CD4-positive, alpha-beta T cell treated with Interleukin-17A for 1 hour (primary cell): ENCODE measurements at regions not wholly inside any gene's neighbourhood (a gene's known extent, or its start where the extent isn't known, plus 50 kb on each side); places are given as distances from the start of the nearest gene placed in this dataset.
"Not testable (repeated sequence)": the region's sequence is repeated elsewhere in the genome, so short reads cannot be mapped to it uniquely, and the experiment has no call there.

Experiments used
- DNase-seq: peaks from one replicate; pipeline ENCODE4 v3.0.0-alpha.2; 2020

DNA sequence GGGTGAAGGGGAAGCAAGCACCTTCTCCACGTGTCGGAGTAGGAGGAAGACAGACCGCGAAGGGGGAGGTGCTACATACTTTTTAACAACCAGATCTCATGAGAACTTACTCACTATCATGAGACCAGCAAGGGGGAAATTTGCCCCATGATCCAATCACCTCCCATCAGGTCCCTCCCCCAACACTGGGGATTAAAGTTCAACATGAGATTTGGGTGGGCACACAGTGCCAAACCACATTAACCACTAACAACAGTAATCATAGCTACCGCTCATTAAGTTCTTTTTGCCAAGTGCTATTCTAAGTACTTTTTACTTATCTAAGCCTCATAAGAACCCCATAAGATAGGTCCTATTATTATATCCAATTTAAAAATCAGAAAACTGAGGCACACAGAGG is 450.5 kb upstream of the DDI1 start:
- DNase-seq, result no peak

DNA sequence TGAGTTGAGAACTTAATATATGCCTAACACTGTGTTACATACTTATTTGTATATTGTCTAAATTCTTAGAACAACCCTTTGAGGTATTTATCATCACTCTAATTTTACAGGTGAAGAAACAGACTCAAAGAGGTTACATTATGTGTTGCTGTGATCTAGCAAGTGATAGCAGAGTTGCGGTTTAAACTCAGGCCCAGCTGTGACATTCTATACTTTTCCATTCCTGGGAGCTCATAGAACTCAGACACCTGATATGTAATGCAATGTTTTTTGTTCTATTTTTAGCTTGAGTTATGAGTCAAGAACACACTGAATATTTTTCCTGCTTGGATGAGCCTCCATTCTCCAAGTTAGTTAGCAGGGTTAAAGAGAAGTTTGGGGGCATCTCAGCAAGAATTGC is 449.7 kb upstream of the DDI1 start:
- no peak for DNase-seq

DNA sequence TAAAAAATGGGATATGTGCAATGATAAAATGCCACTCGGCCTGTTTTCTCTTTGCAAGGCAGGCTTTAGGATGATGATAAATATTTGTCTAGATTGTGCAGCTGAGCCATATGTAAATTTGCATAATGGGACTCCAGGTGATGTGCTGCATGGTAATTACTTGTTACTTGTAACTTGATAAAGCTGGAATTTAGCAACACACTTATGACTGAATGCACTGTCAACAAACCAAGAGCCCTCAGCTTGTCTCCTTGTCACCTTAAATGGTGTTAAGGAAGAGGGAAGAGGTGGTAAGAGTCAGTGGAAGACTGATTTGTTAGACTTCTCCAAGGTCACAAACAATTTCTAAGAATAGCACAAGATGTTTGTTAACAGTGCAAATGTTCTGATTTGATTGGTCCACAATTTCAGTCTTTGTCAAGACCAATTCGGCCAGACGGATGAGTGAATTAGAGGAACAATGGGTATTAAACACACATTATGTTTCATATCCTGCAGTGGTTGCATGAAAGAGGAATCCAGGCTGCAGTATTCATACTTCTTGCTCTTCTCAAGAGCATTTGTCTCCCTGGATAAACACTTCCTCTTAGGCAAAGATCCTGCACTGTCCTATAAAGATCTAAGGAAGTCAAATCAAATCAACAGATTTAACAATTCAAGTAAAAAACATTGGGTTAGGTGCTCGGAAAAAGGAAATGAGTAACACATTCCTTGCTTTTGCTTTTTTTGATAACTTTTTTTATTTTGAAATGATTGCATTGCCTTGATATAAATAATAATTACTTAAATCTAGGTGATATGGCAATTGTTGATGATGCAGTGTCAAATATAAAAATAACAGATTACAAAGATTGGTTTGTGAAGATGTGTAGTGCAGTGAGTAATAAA is 448.3 kb upstream of the DDI1 start:
- DNase-seq, result no peak

DNA sequence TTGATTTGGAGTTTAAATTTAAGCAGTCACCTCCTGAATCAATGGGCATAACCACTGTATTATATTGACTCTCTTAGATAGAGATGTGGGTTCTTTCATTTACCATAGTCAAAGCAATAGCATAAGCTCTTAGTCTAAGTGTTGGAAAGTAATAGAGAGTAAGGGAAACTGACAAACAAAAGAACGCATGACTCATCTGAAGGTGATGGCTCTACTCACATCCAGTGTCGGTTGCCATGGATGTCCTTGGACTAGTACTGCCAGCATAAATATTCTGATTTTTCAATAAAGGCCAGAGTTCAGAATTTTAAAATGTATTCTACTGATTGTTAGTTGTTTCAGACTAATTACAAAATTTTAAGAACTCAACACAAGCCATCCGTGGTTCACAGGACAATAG is 444.9 kb upstream of the DDI1 start:
- no peak for DNase-seq

DNA sequence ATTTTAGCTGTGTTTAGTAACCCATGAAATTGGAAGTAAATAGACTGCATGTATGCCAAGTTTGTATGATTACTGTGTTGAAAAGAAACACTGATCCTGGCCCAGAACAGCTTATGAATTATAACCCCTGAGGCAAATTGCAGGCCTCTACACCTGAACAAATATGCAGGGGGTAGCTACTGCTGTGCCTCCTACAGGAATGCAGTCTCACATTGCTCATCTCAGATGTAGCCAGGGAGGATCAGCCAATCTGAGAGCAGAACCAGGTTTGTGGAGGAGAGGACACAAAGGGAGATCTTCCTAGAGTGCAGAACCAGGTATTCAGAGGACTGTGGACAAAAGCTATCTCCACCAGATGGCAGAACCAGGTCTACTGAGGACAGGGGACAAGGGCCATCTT is 442.2 kb upstream of the DDI1 start:
- no peak for DNase-seq

DNA sequence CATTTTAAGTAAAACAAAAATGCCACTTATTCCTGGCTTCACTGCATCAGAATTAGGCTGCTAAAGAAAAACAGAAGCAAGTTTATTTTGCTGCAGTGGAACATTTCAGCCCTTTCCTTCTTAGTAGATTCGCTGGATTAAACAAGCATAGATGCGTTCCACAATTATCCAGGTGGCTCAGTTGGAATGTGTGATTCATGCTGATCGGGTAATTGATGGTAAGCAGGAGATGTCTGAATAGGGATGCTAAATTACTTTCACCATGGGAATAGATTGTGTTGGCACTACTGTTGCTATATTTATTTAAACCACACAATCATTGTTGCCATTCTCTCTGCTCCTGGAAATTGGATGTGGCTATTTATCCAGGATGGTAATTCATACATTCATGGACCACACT is 440.1 kb upstream of the DDI1 start:
- no peak for DNase-seq

DNA sequence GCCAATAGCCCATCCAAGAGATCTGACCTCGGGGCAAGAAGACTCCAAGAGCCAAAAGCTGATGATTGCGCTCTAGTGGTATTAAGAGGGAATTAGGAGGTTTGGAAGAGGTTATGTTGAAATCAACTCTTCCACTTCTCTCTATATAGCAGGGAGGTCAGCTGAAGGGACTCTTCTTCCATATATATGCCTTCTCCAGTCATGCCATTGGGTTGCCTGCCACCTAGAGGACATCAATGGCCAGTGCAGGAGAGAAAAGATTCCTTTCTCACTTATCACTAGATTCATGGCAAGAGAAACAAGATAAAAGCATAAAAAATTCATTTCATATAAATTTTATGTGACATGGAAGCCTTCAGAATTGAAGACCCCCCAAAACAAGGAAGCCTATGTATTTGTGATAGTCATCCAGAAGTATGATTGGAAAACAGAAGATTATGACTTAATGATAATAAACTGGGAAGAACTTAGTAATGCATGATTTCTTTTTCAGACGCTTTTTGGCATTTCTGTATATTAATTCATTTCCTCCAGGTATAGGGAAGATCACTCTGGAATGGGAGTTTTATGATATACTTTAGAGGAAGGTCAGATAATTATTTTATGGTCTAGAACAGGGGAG is 435.1 kb upstream of the DDI1 start:
- peak; percentile 28 for DNase-seq

DNA sequence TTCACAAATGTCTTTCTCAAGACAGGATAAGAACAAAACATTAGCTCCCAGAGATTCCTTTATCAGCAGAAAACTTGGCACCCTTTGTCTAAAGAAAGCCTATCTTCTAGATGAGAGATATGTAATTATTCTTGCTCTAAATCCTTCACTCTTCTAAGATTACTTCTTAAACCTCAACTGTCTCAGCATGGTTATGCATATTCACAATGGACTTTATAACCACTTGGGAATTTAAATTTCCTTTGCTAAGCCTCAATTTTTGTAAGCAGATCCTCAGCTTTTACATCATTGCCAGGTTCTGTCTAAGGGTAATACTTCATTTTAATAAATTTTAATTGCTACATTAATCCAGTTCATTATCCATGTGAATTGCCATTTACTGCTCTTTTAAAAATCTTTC is 433.6 kb upstream of the DDI1 start:
- DNase-seq, result no peak

DNA sequence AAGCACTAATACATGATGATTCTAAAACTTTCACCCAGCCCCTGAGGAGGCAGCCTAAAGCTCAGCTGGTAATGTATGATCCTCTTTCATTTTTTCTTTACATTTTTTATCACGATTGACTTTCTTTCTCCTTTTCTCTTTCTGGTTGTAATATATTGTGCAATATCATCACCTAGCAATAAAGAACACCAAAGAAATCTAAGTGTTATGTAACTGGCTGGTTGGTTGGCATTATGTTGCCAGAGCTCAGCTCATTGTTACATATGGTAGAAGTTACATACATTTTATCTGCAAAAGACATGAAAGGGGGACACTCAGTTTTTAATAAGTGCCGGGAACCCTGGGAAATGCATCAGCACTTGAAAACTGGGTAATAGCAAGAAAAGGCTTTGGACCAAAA is 432.1 kb upstream of the DDI1 start:
- no peak for DNase-seq

DNA sequence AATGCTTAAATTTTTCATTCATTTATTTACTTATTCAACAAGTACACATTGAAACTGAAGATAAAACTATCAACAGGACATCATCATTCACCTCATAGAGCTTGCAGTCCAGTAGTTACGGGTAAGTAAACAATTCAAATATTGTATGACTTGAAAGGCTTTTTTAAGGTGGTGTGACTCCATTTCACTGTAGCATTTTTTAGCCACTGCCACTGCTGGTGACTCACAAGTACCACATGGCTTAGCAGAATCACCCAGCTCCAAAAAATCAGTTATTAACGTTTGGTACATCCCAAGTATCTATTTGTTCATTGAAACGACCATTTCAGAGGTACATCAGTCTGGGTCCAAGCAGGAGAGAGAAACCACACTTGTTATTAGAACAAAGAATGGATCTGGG is 427.9 kb upstream of the DDI1 start:
- DNase-seq, result no peak

DNA sequence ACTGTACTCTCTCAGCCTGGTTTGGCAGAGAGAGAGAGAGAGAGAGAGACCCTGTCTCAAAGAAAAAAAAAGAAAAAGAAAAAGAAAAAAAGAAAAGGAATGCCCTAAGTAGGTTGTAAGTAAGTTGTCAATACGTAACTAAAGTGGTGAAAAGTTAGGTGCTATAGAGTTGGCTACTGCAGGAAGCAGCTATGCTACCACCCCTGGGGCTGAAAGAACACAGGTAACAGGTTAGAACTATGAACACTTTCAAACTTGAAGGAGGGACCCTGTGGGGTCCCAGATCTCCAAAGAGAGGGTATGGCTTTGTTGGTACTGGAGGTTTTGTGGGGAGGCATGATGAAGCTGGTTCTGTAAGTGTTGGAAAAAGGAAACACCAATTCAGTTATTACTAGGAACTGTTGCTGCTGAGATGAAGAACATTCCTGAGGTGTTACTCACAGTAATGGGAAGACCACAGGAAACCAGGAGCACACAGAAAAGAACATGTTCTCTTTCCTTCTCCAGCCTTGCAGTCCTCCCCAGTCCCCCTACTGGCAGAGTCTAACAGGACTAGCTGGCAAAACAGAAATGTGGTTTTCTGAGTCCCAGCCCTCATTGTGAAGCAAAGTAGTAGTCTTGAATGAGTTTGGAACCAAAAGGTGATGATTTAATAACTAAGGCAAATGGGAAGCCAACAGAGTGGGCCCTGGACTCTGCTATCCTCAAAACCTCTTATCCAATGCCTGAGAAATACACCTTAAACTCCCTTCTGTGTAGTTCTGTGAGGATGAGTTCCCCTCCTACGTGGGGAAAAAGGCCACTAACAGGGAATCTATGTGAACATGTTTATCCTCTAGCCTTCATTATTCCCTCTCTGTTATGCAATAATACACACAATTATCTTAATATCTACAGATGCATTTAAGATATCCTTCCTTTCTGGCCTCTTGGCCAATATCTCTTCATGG is 427.0 kb upstream of the DDI1 start:
- DNase-seq, result no peak

DNA sequence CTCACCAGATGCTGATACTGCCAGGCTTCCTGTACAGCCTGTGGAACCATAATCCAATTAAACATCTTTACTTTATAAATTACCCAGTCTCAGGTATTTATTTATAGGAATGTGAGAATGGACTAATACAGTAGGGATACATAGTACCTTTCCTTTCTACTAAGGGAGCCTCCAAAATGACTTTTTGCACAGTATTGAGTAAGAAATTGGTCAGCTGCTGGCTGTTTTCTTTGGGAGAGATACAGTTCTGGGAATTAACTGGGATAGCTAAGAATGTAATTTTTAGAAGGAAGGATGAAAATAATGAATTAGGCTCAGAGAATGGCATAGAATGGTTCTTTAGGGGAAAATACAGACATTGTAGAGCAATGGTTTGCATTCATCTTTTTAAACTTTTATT is 426.0 kb upstream of the DDI1 start:
- DNase-seq, result no peak

DNA sequence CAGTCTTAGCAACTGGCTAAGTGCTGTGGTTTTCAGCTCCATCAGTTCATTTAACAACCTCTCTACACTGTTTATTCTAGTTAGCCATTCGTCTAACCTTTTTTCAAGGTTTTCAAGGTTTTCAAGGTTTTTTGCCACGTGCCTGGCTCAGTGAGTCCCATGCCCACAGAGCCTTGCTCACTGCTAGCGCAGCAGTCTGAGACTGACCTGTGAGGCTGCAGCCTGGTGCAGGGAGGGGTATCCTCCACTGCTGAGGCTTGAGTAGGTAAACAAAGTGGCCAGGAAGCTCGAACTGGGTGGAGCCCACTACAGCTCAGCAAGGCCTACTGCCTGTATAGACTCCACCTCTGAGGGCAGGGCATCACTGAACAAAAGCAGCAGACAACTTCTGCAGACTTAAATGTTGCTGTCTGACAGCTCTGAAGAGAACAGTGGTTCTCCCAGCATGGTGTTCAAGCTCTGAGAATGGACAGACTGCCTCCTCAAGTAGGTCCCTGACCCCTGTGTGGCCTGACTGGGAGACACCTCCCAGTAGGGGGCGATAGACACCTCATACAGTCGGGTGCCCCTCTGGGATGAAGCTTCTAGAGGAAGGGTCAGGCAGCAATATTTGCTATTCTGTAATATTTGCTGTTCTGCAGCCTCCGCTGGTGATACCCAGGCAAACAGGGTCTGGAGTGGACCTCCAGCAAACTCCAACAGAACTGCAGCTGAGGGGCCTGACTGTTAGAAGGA is 424.7 kb upstream of the DDI1 start:
- DNase-seq, result not testable (repeated sequence)

DNA sequence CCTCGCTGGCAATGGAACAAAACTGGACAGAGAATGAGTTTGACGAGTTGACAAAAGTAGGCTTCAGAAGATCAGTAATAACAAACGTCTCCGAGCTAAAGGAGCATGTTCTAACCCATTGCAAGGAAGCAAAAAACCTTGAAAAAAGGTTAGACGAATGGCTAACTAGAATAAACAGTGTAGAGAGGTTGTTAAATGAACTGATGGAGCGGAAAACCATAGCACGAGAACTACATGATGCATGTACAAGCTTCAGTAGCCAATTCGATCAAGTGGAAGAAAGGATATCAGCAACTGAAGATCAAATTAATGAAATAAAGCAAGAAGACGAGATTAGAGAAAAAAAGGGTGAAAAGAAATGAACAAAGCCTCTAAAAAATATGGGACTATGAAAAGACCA is 424.0 kb upstream of the DDI1 start:
- DNase-seq, result not testable (repeated sequence)

DNA sequence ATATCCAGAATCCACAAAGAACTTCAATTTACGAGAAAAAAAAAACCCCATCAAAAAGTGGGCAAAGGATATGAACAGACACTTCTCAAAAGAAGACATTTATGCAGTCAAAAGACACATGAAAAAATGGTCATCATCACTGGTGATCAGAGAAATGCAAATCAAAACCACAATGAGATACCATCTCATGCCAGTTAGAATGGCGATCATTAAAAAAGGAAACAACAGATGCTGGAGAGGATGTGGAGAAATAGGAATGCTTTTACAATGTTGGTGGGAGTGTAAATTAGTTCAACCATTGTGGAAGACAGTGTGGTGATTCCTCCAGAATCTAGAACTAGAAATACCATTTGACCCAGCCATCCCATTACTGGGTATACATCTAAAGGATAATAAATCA is 419.9 kb upstream of the DDI1 start:
- DNase-seq, result not testable (repeated sequence)

DNA sequence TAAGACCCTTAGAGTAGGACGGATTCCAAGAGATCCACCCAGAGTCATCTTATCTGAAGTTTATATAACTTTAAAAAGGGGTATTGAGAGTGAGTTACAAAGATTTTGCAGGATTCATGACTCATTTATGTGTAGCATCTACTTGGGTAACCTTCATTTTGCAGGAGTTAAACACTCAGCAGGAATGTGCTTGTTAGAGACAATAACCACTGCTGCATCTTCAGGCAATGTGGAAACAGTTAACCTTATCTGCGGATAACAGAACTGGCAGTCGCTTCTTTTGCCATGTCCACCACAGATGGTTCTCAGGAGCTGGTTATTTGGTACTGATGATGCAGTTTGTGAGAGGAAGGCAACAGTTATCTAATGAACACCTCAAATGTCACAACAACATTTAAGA is 417.9 kb upstream of the DDI1 start:
- DNase-seq, result no peak

DNA sequence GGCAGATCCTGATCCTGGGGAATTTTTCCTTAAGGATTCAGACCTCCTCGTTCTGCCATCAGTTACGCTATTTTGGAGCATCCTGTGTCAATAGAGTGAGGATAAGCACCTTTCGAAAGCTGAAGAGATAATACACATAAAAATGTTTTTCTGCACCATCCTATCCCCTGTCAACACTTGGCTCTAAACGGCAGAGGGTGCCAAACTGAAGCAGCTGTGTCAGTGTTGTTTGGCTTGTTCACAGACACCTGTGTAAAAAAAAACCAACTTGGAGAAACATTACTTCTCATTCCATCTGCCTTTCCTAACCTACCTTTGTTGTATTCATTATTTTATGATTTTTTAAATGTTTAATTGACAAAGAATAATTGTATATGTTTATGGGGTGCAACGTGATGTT is 417.0 kb upstream of the DDI1 start:
- DNase-seq, result no peak

DNA sequence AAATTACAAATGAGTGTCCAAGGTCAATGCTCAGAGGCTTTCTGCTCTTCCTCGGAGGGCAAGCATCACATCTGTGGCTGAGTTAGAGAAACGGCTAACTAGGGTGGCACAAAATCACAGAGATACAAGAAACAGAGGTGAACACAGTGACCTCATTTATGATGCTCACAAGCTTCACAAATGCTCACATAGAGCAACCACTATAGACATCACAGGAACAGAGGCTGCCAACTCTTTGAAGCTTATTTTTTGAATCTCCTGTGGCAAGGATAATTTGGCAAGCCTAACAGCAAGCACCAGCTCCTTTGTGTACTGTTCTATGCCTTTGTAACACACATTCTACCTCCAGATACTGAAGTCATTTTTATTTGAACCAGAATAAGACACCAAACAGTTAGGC is 416.5 kb upstream of the DDI1 start:
- no peak for DNase-seq

DNA sequence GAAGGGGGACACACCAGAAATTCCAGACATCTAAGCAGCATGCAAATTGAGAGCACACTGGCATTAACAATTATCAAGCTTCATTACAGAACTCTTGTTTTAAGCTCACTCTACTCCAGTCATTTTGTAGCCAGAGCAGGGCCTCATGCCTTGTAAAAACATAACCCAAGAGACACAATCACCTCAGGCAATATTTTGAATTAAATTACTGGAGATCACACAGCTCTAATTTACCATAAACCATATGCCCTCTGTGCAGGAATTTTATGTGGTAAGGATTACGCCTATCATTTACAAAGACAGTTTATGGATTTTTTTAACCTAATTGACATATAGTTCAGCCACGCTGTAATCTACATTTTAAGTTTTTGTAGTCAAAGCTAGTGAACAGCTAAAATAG is 414.1 kb upstream of the DDI1 start:
- DNase-seq, result no peak

DNA sequence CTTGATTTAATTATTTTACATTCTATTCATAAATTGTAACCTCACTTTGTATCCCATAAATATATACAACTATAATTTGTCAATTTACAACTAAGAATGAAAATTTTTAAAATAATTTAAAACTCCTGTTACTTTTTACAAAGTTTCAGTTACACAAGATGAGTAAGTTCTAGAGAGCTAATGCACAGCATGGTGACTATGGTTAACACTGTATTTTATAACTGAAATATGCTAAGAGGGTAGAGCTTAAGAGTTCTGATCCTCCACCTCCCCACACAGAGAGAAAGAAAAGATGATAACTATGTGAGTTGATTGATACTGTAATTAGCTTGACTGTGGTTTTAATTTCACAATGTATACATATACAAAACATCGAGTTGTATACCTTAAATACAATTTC is 412.5 kb upstream of the DDI1 start:
- no peak for DNase-seq

DNA sequence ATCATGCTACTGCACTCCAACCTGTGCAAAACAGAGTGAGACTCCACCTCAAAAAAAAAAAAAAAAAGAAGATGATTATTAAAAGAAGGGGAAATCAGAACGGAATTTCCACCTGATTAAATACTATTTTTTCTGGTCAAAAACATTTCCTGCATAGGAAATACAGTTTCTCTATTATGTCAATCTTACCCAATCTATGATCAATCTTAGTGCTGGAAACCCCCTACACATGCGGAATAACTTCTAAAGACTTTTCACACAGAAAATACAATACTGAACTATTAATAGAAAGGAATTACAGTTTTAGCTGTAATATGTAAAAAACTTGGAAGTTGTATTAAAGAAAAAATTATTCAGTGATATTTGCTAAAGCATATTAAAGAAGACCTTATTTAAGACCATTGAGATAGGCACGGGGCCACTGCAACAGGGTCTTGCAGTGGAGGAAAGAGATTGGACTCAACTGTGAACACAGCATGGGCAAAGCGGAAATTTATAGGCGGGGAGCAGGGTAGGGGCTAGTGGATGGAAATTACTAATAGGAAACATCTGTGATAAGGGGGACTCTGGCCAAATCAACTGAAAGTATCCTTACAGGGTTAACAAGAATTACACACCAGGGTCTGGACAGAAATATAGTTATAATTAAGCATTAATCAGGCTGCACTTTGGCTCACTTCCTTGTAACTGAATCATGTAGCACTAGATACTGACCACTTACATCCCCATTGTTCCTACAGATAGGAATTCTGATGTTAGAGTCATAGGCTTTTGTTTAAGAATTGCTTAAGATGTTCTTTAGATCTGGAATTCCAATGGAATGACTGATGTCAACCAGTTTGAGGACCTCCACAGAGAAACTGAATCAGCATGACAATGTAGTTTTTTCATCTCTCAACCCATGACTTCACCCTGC is 411.5 kb upstream of the DDI1 start:
- DNase-seq, result no peak

DNA sequence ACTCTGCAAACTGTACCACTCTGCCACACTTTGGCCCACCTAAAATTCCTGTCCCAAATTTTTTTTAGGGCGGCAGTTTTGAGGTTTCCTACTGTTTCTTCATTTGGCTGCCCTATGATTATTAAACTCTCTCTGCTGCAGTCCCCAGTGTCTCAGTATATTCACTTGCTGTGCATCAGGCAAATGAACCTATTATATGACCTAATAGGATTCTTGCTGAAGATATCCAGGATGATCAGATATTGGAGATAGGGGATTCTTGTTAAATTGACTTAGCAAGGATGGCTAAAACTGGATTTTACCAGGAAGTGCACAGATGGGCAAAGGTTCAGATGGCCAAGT is 410.8 kb upstream of the DDI1 start:
- no peak for DNase-seq
